Activated naive CD8-positive, alpha-beta T cell treated with anti-CD3 and anti-CD28 coated beads for 36 hours (primary cell): ENCODE measurements at regions not wholly inside any gene's neighbourhood (a gene's known extent, or its start where the extent isn't known, plus 50 kb on each side); places are given as distances from the start of the nearest gene placed in this dataset.
"Not testable (repeated sequence)": the region's sequence is repeated elsewhere in the genome, so short reads cannot be mapped to it uniquely, and the experiment has no call there.

Source experiments
- DNase-seq: peaks from one replicate; pipeline ENCODE4 v3.0.0; 2021
- H3K27ac Mint-ChIP-seq: one replicate; pipeline ENCODE4 v1.8.0; 2022; ENCODE audit warnings: mild to moderate bottlenecking, moderate library complexity, mixed read lengths
- H3K27me3 Mint-ChIP-seq: one replicate; pipeline ENCODE4 v1.8.0; 2022; ENCODE audit warnings: mild to moderate bottlenecking, mixed read lengths
- H3K36me3 Mint-ChIP-seq: one replicate; pipeline ENCODE4 v1.8.0; 2021; ENCODE audit warnings: mild to moderate bottlenecking, mixed read lengths
- H3K4me1 Mint-ChIP-seq: one replicate; pipeline ENCODE4 v1.8.0; 2021; ENCODE audit warnings: mixed read lengths
- H3K4me3 Mint-ChIP-seq: one replicate; pipeline ENCODE4 v1.8.0; 2022; ENCODE audit warnings: mild to moderate bottlenecking, moderate library complexity, mixed read lengths
- H3K9me3 Mint-ChIP-seq: one replicate; pipeline ENCODE4 v1.8.0; 2022; ENCODE audit warnings: mixed read lengths

DNA sequence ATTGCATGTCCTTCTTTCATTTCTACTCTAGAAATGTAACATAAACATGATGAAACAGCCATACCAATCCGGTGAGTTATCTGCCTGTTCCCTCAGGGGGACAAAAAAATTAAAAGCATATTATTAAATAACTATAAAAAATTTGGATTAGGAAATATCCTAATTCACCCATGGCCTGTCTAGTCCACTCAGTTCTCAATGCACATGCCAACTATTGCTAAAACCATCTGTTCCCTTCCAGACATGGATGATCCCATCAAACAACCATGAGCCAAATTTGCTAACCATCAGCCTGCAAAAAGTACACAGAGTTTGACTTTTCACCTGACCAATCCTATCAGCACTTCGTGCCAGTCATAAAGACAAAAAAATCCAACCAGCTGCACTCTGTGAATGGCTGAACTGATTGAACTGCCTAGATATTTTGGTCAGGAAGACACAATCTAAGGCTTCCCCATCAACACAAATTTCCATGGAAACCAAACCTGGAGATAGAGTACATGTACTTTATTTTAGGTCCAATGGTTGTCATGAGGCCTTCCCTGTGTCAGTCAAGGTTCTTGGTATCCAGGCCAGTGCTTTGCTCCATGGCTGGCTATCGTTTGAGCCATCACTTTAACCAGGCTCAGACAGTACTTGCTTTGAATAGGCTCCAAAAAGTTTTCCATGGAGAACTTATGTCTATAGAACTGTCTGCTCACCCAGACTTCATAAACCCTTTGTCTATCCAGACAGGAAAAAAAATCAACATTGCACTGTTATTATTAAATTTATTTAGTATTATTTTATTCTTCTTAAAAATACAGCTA, 570.8 kb downstream of the LTN1 start:
- Mint-ChIP-seq H3K4me3 (no peak overlapping the region), H3K36me3 (no peaks in the 10 kb centered on the region), H3K27me3 (no peaks in the 10 kb centered on the region), H3K9me3 (no peaks in the 10 kb centered on the region), H3K27ac (no peak overlapping the region), H3K4me1 (no peaks in the 10 kb centered on the region)
- no peak for DNase-seq

GRCh38 chr21:28419811-28420210, 572.9 kb downstream of the LTN1 start:
- Mint-ChIP-seq H3K36me3 (no peaks in the 10 kb centered on the region), H3K9me3 (no peaks in the 10 kb centered on the region)

GRCh38 chr21:28418726-28419514, 573.8 kb downstream of the LTN1 start:
- Mint-ChIP-seq H3K4me1 (no peaks in the 10 kb centered on the region), H3K27ac (no peak overlapping the region), H3K36me3 (no peaks in the 10 kb centered on the region), H3K27me3 (no peaks in the 10 kb centered on the region), H3K4me3 (no peak overlapping the region), H3K9me3 (no peaks in the 10 kb centered on the region)
- no peak for DNase-seq

More at GRCh38 chr21:28419811-28420210, 572.9 kb downstream of the LTN1 start:
- Mint-ChIP-seq H3K4me3 (no peak overlapping the region), H3K27me3 (no peaks in the 10 kb centered on the region), H3K27ac (no peak overlapping the region), H3K4me1 (no peaks in the 10 kb centered on the region)
- DNase-seq = no peak

GRCh38 chr21:28410256-28410655, 582.4 kb downstream of the LTN1 start:
- H3K27me3 Mint-ChIP-seq = no peaks in the 10 kb centered on the region
- no peaks in the 10 kb centered on the region for H3K9me3 Mint-ChIP-seq
- no peak overlapping the region for H3K4me3 Mint-ChIP-seq
- no peaks in the 10 kb centered on the region for H3K4me1 Mint-ChIP-seq
- DNase-seq = no peak
- H3K36me3 Mint-ChIP-seq = no peaks in the 10 kb centered on the region
- no peak overlapping the region for H3K27ac Mint-ChIP-seq

- Mint-ChIP-seq H3K4me1 (no peaks in the 10 kb centered on the region), H3K4me3 (no peak overlapping the region), H3K27ac (no peak overlapping the region), H3K36me3 (no peaks in the 10 kb centered on the region), H3K9me3 (no peaks in the 10 kb centered on the region), H3K27me3 (peaks cover 3% of the 10 kb centered on the region)
- DNase-seq = no peak
Measured at GRCh38 chr21:28402616-28402989, 590.1 kb downstream of the LTN1 start.

DNA sequence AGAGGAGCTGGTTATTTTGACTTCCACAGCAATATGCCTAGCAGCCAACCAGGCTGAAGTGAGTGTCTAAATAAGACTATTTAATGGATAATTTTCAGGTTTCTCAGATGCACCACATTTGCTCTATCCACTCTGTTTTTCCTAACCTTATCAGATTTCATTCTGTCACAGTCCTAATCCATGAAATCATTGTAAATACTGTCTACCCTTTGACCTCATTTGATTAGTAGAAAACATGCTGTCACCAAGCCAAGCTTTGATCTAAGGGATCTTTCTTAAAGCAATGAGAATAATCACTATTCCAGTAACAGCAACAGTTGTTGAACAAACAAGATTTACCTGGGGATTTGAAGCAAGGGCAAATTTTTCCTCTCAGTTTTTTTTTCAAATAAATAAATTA, 595.6 kb downstream of the LTN1 start:
- Mint-ChIP-seq H3K4me1 (no peaks in the 10 kb centered on the region), H3K27ac (no peak overlapping the region), H3K36me3 (no peaks in the 10 kb centered on the region), H3K4me3 (no peak overlapping the region), H3K27me3 (peaks cover 3% of the 10 kb centered on the region), H3K9me3 (peaks cover 4% of the 10 kb centered on the region)
- DNase-seq = no peak

- Mint-ChIP-seq H3K36me3 (no peaks in the 10 kb centered on the region), H3K4me3 (no peak overlapping the region), H3K4me1 (no peaks in the 10 kb centered on the region), H3K27me3 (no peaks in the 10 kb centered on the region), H3K9me3 (peaks cover 4% of the 10 kb centered on the region), H3K27ac (no peak overlapping the region)
- no peak for DNase-seq
Measured at GRCh38 chr21:28396421-28396820, 596.3 kb downstream of the LTN1 start.

DNA sequence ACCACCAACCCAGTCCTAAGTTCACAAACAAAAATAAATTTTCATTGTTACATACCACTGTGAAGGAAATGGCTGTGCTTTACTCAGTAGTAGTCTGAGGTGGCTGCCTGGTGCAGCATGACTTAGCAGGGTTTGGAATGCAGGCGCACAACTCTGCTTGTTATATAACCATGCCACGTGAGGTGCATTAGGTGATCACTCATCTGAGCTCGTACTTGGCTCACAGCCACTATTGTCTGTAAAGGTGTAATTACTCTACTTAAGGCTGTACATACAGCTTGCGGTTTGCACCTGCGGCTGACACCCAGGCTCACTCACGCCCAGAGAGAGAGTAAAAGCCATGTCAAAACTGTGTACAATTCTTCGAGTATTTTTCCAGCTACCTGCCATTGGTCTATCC, 599.4 kb downstream of the LTN1 start:
- Mint-ChIP-seq H3K9me3 (peaks cover 4% of the 10 kb centered on the region), H3K4me3 (no peak overlapping the region), H3K27ac (no peak overlapping the region), H3K4me1 (no peaks in the 10 kb centered on the region), H3K27me3 (no peaks in the 10 kb centered on the region), H3K36me3 (no peaks in the 10 kb centered on the region)
- DNase-seq = no peak

DNA sequence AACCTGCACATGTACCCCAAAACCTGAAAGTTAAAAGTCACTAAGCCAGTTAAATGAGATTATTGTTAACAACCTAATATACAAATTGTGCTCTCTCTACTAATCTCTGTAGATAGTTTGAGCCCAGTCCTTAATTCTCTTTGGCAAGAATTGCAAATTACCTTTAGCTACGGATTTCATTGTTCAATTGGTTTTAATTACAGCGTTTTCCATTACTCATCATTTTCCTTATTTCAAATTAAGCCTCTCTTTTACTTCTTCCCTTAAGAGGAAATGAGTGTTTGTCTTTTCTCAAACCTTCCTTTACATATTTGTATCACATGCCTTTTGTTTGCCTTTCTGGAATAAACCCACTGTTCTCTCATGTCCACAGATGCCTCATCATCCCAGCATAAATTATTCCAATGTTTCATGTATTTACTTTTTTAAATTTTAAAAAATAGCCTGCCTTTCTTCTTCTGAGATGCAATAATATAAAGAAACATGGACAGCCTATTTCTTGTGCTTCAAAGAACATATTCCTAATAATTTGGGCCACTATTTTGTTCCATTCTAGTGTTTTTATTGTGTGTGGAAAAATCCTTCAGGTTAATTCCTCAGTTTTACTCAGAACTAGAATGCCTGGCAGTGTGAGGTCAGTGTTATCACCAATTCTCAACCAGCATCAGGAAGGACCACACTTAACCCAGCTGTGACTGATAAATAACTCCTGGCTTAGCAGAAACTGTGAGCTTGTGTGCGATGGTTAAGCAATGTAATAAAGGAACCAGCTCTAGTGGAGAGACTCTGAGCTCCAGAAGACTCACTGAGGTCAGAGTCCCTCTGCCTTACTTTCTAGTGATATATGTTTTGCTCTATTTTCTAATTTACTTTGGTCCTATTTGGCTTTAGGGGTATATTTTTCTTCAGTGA, 600.5 kb downstream of the LTN1 start:
- no peaks in the 10 kb centered on the region for H3K4me1 Mint-ChIP-seq

GRCh38 chr21:28387220-28387619, 605.5 kb downstream of the LTN1 start:
- no peaks in the 10 kb centered on the region for H3K9me3 Mint-ChIP-seq
- H3K4me3 Mint-ChIP-seq = no peak overlapping the region
- H3K36me3 Mint-ChIP-seq = no peaks in the 10 kb centered on the region
- no peak for DNase-seq
- no peaks in the 10 kb centered on the region for H3K4me1 Mint-ChIP-seq
- H3K27ac Mint-ChIP-seq = no peak overlapping the region
- H3K27me3 Mint-ChIP-seq = peaks cover 4% of the 10 kb centered on the region

More for the DNA sequence above, 600.5 kb downstream of the LTN1 start:
- Mint-ChIP-seq H3K36me3 (no peaks in the 10 kb centered on the region), H3K27ac (no peak overlapping the region), H3K9me3 (peaks cover 4% of the 10 kb centered on the region), H3K4me3 (no peak overlapping the region), H3K27me3 (no peaks in the 10 kb centered on the region)
- DNase-seq = no peak

DNA sequence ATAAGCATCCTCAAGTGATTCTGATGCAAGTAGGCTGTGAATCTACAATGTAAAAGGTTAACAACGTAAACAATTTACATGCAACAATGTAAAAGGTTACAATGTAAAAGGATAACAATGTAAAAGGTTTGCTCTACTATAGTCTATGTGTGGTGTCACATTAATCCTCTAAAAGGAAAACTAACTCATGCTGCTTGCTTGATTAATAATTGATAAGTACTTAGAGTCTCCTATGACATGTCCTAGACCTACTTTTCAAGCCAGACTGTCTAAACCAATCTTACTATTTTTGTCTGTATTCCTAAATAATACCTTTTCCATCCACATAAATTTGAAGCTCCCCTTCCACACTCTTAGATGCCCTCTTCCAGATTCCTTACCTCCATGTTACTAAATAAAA, 606.8 kb downstream of the LTN1 start:
- peaks cover 4% of the 10 kb centered on the region for H3K27me3 Mint-ChIP-seq
- no peak for DNase-seq
- no peaks in the 10 kb centered on the region for H3K9me3 Mint-ChIP-seq
- no peaks in the 10 kb centered on the region for H3K4me1 Mint-ChIP-seq
- H3K4me3 Mint-ChIP-seq = no peak overlapping the region
- no peaks in the 10 kb centered on the region for H3K36me3 Mint-ChIP-seq
- no peak overlapping the region for H3K27ac Mint-ChIP-seq

GRCh38 chr21:28381000-28381745, 611.5 kb downstream of the LTN1 start:
- H3K27ac Mint-ChIP-seq, H3K4me1 Mint-ChIP-seq, H3K9me3 Mint-ChIP-seq: not testable (repeated sequence)

GRCh38 chr21:28380241-28380640, 612.4 kb downstream of the LTN1 start:
- Mint-ChIP-seq H3K4me1 (no peaks in the 10 kb centered on the region), H3K27ac (no peak overlapping the region), H3K9me3 (no peaks in the 10 kb centered on the region), H3K27me3 (peaks cover 12% of the 10 kb centered on the region), H3K4me3 (no peak overlapping the region), H3K36me3 (no peaks in the 10 kb centered on the region)
- DNase-seq = no peak

More at GRCh38 chr21:28381000-28381745, 611.5 kb downstream of the LTN1 start:
- H3K4me3 Mint-ChIP-seq, H3K36me3 Mint-ChIP-seq, DNase-seq: not testable (repeated sequence)
- peaks cover 11% of the 10 kb centered on the region for H3K27me3 Mint-ChIP-seq

DNA sequence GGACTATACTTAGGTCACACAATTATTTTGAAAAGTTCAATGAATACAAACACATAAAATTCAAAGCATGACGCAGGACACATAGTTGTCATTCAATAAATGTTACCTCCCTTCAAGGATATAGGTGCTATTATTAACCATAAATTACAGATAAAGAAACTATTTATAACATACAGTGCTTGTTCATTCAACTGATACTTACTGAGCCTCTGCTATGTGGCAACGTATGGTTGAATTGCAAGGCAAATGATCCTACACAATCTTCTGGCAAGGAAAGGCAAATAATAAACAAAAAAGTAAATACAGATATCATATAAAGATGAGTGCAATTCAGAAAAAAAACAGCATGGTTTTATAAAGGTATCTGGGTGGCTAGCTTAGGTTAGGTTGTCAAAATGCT, 614.7 kb downstream of the LTN1 start:
- H3K4me1 Mint-ChIP-seq = no peaks in the 10 kb centered on the region
- peaks cover 13% of the 10 kb centered on the region for H3K27me3 Mint-ChIP-seq
- no peak overlapping the region for H3K4me3 Mint-ChIP-seq
- H3K36me3 Mint-ChIP-seq = no peaks in the 10 kb centered on the region
- peaks cover 6% of the 10 kb centered on the region for H3K9me3 Mint-ChIP-seq
- DNase-seq = no peak
- H3K27ac Mint-ChIP-seq = no peak overlapping the region
